GM21528 (cell line): ENCODE measurements at regions not wholly inside any gene's neighbourhood (a gene's known extent, or its start where the extent isn't known, plus 50 kb on each side); places are given as distances from the start of the nearest gene placed in this dataset.

Experiments
- ATAC-seq: cut with Tn5 transposase; IDR thresholded peaks from one replicate; pipeline ENCODE4 v1.9.1; 2021; ENCODE audit warnings: mild to moderate bottlenecking, moderate library complexity; ENCODE audit not compliant: unreplicated experiment, low FRiP score

- no peak for ATAC-seq
Observed at GRCh38 chr13:73730014-73730413, 404.2 kb downstream of the KLF12 start.

- no peak for ATAC-seq
Observed at GRCh38 chr13:73729046-73729445, 405.2 kb downstream of the KLF12 start.

GRCh38 chr13:73722120-73722519, 412.1 kb downstream of the KLF12 start:
- no peak for ATAC-seq

GRCh38 chr13:73721571-73721970, 412.6 kb downstream of the KLF12 start:
- no peak for ATAC-seq

DNA sequence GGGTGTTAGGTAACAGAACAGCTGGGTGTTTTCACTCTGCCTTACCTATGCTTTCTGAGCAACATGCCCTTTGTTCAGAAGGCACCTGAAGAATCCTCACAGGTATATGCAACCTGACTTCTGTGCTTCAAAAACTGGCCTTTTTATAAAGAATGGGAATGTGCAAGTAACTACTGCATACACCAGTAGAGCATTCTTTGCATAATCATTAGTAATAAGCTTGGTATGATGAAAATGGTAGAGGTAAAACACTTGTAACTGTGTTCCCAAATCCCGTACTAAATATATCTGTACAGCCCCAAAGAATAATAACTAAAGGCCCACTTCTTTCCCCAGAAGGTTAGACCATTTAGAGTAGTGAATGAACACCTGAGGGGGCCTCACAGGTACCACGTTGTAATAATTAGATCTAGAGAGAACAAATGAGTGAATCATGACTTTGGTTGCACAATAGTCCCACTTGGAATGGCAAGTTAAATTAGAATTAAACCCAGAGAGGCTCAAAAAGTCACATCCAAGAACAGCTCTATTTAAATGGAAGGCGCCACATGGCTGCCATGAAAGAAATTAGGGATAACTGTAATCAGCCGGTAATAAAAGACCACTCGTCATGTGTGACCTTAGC, 413.9 kb downstream of the KLF12 start:
- no peak for ATAC-seq

GRCh38 chr13:73718246-73718645, 416.0 kb downstream of the KLF12 start:
- no peak for ATAC-seq

- ATAC-seq, result no peak
Observed at GRCh38 chr13:73717632-73718031, 416.6 kb downstream of the KLF12 start.

GRCh38 chr13:73715911-73716510, 418.2 kb downstream of the KLF12 start:
- peak; percentile 63 for ATAC-seq

- peak; percentile 79 for ATAC-seq
Observed at GRCh38 chr13:73715114-73715910, 418.9 kb downstream of the KLF12 start.

DNA sequence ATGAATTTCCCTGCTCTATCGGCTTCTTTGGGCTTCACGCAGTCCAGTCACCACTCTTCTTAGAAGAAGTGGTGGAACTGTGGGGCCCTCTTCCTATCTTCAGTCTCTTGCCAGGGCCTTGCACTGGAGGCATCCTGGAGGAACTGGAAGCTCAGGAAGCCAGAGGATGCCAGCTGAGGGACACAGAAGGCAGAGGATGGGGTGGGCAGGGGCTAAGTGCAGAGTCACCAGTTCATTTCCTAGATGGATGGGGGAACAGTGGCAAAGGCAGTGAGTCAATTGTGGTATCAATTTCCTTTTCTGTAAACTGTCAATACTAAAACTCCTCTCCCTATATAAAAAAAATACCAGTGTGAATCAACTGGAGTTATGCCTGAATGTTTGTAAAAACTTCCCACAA, 419.7 kb downstream of the KLF12 start:
- no peak for ATAC-seq

- ATAC-seq, result peak; percentile 93
Observed at GRCh38 chr13:73708393-73708985, 425.7 kb downstream of the KLF12 start.

DNA sequence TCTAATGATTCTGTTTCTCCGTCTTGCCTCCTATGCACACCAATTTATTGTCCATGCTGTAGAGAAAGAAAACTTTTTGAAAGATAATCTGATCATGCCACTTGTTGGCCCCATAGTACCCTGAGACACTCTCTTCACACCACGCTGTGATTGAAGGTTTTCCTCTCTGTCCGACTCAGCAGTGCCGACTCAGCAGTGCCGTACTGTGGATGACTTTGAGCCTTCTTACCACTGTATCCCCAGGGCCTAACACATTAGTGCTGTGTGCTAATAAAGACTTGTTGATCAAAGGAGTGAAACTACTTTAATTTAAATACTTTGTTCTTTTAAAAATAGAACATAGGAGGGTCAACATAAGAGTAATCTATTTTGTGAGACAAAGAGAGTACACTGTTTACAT, 429.6 kb downstream of the KLF12 start:
- no peak for ATAC-seq

- no peak for ATAC-seq
Observed at GRCh38 chr13:73703606-73704005, 430.6 kb downstream of the KLF12 start.

- ATAC-seq, result peak; percentile 91
Observed at GRCh38 chr13:73702419-73703071, 431.7 kb downstream of the KLF12 start.

GRCh38 chr13:73701160-73701559, 433.0 kb downstream of the KLF12 start:
- ATAC-seq, result no peak

DNA sequence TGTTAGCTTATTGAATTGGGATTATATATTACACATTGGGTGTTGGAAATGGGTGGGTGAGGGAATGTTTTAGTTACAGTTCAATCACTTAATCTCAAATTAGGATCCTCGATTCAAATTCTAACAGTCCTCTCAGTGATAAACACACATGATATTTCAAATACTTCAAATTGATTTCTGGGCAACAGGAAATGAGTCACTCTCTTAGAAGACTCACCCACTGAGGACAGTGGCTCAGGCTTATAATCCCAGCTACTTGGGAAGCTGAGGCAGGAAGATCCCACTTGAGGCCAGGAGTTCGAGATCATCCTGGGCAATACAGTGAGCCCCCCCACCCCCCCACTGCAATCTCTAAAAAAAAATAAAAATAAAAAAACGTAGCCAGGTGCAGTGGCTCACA, 435.3 kb downstream of the KLF12 start:
- ATAC-seq, result no peak

GRCh38 chr13:73697166-73697565, 437.0 kb downstream of the KLF12 start:
- no peak for ATAC-seq

- ATAC-seq, result no peak
Observed at GRCh38 chr13:73696713-73697112, 437.5 kb downstream of the KLF12 start.

DNA sequence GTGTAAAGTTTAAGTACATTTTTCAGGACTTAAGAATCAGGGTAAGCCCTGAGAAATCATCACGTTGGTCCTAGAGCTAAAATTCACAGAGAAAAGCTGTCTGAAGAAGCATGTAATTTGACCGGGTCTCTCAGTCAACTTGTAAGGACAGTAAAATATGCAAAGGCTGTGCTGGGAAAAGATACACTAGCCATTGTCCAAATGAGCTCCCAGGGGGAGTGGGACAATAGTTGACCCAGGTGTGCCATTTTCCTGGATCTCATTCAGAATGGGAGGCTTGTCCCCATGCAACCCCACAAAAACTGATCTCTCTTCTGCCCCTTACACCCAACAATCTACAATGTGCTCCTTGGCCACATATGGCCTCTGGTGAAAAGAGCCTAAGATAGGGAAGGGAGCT, 437.9 kb downstream of the KLF12 start:
- no peak for ATAC-seq

- no peak for ATAC-seq
Observed at GRCh38 chr13:73695325-73695724, 438.9 kb downstream of the KLF12 start.

DNA sequence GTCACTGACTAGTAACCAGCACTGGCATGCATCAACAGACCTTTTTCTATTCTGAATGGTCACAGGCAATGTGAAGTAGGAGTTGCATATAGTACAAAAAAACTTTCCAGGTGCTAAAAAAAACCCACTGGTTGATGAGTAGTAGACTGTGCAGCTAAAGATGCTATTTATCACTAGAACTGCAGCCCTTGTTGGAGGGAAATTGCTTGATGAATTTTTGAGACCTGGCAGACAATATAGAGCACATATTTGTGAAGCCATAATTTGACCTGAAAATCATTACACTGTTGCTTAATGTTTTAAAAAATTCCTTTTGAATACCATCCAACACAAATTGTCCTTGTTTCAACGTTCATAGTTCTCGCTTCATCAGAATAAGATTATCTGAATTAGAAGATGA, 441.0 kb downstream of the KLF12 start:
- ATAC-seq, result no peak
